K562 (cell line): ENCODE measurements at regions not wholly inside any gene's neighbourhood (a gene's known extent, or its start where the extent isn't known, plus 50 kb on each side); places are given as distances from the start of the nearest gene placed in this dataset.

Experiments
- ETV6 ChIP-seq, 3 experiments: fragments of 150-350 bp in 1 of 3; sonication (generic) in 1 of 3; formaldehyde crosslinking in 1 of 3; IDR thresholded peaks; 2 replicates each; pipeline versions ENCODE4 v1.6.1 to v1.8.0; 2014 to 2022; ENCODE audit warnings: borderline replicate concordance in 2 of 3, low read depth in 2 of 3, antibody characterized with exemption in 1 of 3, low read length in 1 of 3, mild to moderate bottlenecking in 1 of 3, missing genetic modification reagents in 1 of 3
- GABPA ChIP-seq: fragments of 200-800 bp; sonication (Bioruptor generic); conservative IDR thresholded peaks from 2 replicates; pipeline ENCODE4 v1.6.1; 2016; ENCODE audit warnings: low read depth, missing genetic modification characterization, missing compliant biosample characterization
- POLR2AphosphoS5 ChIP-seq: IDR thresholded peaks from 2 replicates; pipeline ENCODE4 v1.6.1; 2011; ENCODE audit warnings: mild to moderate bottlenecking, low read depth, low read length, moderate library complexity; ENCODE audit not compliant: control insufficient read depth, insufficient read depth
- RNF2 ChIP-seq: sonication (generic); IDR thresholded peaks from 2 replicates; pipeline ENCODE4 v1.6.1; 2016
- ZNF174 ChIP-seq: fragments of 250-450 bp; sonication (Bioruptor Pico); IDR thresholded peaks from 2 replicates; pipeline ENCODE4 v1.4.0; 2020; ENCODE audit warnings: mild to moderate bottlenecking
- TF ChIP-seq, protein P1 (sequence below), 3 experiments: IDR thresholded peaks in 2 of 3; conservative IDR thresholded peaks in 1 of 3; 2 replicates each; pipeline ENCODE4 v1.5.1; 2011 to 2012; ENCODE audit warnings: low read length in 3 of 3, mild to moderate bottlenecking in 3 of 3, control low read depth in 2 of 3, improper control_type of control experiment in 1 of 3, inconsistent platforms in 1 of 3, low read depth in 1 of 3, mixed read lengths in 1 of 3, moderate library complexity in 1 of 3; ENCODE audit not compliant: insufficient read depth in 2 of 3
- TF ChIP-seq, protein P2 (sequence below), 2 experiments: fragments of 450-650 bp; IDR thresholded peaks; 2 replicates each; pipeline ENCODE4 v1.6.1; 2018; ENCODE audit warnings: mild to moderate bottlenecking in 2 of 2, low read depth in 1 of 2; ENCODE audit not compliant: partially characterized antibody in 2 of 2

DNA sequence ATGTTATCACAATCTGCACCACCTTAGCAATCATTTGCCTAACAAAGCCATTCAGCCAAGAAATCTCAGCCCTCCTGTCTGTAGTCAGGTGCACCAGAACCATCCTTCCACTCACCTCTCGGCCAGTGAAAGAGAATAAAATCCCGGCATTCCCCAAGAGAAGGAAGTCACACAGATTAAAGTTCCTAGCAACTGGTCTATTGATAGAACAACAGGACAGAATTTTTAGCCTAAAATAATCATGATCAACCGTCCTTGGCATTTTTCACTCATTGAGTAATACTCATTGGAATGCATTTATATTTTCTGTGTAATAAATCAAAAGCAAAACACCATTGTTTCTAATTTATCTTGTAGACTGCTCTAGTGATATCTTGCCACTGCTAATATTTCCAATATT, 85.7 kb upstream of the CDH4 start:
- TF ChIP-seq, protein P1, sequence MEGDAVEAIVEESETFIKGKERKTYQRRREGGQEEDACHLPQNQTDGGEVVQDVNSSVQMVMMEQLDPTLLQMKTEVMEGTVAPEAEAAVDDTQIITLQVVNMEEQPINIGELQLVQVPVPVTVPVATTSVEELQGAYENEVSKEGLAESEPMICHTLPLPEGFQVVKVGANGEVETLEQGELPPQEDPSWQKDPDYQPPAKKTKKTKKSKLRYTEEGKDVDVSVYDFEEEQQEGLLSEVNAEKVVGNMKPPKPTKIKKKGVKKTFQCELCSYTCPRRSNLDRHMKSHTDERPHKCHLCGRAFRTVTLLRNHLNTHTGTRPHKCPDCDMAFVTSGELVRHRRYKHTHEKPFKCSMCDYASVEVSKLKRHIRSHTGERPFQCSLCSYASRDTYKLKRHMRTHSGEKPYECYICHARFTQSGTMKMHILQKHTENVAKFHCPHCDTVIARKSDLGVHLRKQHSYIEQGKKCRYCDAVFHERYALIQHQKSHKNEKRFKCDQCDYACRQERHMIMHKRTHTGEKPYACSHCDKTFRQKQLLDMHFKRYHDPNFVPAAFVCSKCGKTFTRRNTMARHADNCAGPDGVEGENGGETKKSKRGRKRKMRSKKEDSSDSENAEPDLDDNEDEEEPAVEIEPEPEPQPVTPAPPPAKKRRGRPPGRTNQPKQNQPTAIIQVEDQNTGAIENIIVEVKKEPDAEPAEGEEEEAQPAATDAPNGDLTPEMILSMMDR (IDR thresholded peaks at IDR 0.05 in 2 of 3, conservative IDR thresholded peaks at IDR 0.05 in 1 of 3; ENCODE audit: insufficient read depth in 2 of 3, low read depth in 1 of 3, low read length in 3 of 3), result no peak
- TF ChIP-seq ZNF174 (CRISPR knock-in tag), result no peak
- TF ChIP-seq ETV6 (IDR thresholded peaks at IDR 0.05; ENCODE audit: borderline replicate concordance in 1 of 2, low read depth in 2 of 2, low read length in 1 of 2), result no peak
- no peak for TF ChIP-seq ETV6 (CRISPR knock-in tag; IDR thresholded peaks at IDR 0.05; ENCODE audit: borderline replicate concordance)
- TF ChIP-seq, protein P2, sequence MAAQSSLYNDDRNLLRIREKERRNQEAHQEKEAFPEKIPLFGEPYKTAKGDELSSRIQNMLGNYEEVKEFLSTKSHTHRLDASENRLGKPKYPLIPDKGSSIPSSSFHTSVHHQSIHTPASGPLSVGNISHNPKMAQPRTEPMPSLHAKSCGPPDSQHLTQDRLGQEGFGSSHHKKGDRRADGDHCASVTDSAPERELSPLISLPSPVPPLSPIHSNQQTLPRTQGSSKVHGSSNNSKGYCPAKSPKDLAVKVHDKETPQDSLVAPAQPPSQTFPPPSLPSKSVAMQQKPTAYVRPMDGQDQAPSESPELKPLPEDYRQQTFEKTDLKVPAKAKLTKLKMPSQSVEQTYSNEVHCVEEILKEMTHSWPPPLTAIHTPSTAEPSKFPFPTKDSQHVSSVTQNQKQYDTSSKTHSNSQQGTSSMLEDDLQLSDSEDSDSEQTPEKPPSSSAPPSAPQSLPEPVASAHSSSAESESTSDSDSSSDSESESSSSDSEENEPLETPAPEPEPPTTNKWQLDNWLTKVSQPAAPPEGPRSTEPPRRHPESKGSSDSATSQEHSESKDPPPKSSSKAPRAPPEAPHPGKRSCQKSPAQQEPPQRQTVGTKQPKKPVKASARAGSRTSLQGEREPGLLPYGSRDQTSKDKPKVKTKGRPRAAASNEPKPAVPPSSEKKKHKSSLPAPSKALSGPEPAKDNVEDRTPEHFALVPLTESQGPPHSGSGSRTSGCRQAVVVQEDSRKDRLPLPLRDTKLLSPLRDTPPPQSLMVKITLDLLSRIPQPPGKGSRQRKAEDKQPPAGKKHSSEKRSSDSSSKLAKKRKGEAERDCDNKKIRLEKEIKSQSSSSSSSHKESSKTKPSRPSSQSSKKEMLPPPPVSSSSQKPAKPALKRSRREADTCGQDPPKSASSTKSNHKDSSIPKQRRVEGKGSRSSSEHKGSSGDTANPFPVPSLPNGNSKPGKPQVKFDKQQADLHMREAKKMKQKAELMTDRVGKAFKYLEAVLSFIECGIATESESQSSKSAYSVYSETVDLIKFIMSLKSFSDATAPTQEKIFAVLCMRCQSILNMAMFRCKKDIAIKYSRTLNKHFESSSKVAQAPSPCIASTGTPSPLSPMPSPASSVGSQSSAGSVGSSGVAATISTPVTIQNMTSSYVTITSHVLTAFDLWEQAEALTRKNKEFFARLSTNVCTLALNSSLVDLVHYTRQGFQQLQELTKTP (IDR thresholded peaks at IDR 0.05; ENCODE audit: low read depth in 1 of 2, partially characterized antibody in 2 of 2), result no peak
- TF ChIP-seq POLR2AphosphoS5, result no peak
- TF ChIP-seq GABPA (tag), result no peak
- no peak for TF ChIP-seq RNF2
